ENCODE measurements at regions not wholly inside any gene's neighbourhood (a gene's known extent, or its start where the extent isn't known, plus 50 kb on each side); places are given as distances from the start of the nearest gene placed in this dataset.

DNA sequence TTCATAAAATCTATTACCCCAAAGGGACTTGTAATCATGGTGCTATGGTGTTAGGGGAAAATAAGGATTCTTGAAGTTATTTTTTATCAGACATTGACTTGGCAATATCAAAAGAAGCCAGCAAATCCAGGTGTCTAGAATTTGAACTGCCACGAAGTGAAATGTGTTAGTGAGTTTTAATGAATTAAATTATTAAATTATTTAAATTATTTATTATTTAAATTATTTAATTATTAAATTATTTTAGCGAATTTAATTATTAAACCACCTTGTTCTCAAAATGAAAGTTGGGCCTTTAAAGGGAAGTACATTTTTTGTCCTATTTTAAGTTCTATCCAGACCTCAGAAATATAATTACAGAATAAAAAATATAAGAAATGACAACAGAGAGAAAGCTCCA, 332.6 kb upstream of the SMC2 start:
- no peak for TF ChIP-seq POLR2A (IDR thresholded peaks at IDR 0.05)
- no peak for TF ChIP-seq CTCF (IDR thresholded peaks at IDR 0.05)

Data from lower leg skin (tissue), 3 donors.